ENCODE measurements at regions not wholly inside any gene's neighbourhood (a gene's known extent, or its start where the extent isn't known, plus 50 kb on each side); places are given as distances from the start of the nearest gene placed in this dataset.

DNA sequence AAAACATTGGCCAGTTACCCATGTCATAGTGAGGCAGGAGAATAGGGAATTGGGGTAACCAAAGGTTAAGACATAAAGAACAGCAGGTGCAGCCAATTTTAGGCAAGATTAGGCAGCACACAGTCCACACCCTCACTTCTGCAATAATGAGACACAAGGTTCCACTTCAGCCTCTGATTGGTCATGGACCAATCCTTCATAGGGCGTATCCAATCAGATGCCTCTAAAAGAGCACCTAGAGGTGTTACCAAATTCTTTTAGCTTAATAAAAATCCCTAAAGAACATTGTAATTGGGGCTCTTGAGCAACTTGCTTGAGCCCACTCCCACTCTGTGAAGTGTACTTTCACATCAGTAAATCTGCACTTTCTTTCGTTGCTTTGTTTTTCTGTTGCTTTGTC is 302.4 kb downstream of the PREX1 start:
- TF ChIP-seq ZNF274 (CRISPR knock-in tag; IDR thresholded peaks at IDR 0.05): no peak
- TF ChIP-seq, protein P1, sequence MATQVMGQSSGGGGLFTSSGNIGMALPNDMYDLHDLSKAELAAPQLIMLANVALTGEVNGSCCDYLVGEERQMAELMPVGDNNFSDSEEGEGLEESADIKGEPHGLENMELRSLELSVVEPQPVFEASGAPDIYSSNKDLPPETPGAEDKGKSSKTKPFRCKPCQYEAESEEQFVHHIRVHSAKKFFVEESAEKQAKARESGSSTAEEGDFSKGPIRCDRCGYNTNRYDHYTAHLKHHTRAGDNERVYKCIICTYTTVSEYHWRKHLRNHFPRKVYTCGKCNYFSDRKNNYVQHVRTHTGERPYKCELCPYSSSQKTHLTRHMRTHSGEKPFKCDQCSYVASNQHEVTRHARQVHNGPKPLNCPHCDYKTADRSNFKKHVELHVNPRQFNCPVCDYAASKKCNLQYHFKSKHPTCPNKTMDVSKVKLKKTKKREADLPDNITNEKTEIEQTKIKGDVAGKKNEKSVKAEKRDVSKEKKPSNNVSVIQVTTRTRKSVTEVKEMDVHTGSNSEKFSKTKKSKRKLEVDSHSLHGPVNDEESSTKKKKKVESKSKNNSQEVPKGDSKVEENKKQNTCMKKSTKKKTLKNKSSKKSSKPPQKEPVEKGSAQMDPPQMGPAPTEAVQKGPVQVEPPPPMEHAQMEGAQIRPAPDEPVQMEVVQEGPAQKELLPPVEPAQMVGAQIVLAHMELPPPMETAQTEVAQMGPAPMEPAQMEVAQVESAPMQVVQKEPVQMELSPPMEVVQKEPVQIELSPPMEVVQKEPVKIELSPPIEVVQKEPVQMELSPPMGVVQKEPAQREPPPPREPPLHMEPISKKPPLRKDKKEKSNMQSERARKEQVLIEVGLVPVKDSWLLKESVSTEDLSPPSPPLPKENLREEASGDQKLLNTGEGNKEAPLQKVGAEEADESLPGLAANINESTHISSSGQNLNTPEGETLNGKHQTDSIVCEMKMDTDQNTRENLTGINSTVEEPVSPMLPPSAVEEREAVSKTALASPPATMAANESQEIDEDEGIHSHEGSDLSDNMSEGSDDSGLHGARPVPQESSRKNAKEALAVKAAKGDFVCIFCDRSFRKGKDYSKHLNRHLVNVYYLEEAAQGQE (IDR thresholded peaks at IDR 0.05; ENCODE audit: borderline replicate concordance in 1 of 2, low read depth in 1 of 2, low read length in 2 of 2): no peak
- no peak for TF ChIP-seq ESRRA (CRISPR knock-in tag; IDR thresholded peaks at IDR 0.05; ENCODE audit: low read depth)
- no peak for TF ChIP-seq ZMYM2 (CRISPR knock-in tag; IDR thresholded peaks at IDR 0.05)
